ENCODE measurements at regions not wholly inside any gene's neighbourhood (a gene's known extent, or its start where the extent isn't known, plus 50 kb on each side); places are given as distances from the start of the nearest gene placed in this dataset.

DNA sequence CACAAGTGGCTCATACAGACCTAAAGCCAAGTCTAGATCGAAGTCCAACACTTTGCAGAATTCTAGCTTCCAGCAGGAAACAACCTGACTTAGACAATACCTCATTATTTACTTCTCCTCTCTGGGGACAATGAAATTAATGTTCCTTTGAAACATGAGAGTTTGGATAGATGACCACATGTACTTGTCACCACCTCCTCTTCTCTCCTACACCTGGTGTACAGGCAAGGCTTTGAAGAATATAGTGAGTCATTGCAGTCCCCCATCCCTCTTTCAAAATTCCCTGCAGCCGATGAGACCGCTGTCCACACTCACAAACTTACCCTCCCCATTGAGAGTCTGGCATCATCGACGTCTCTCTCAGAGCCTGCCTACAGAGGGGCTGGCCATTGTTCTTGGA is 189.0 kb upstream of the HES1 start:
- TF ChIP-seq POLR2A (IDR thresholded peaks at IDR 0.05): no peak
- TF ChIP-seq, protein P1, sequence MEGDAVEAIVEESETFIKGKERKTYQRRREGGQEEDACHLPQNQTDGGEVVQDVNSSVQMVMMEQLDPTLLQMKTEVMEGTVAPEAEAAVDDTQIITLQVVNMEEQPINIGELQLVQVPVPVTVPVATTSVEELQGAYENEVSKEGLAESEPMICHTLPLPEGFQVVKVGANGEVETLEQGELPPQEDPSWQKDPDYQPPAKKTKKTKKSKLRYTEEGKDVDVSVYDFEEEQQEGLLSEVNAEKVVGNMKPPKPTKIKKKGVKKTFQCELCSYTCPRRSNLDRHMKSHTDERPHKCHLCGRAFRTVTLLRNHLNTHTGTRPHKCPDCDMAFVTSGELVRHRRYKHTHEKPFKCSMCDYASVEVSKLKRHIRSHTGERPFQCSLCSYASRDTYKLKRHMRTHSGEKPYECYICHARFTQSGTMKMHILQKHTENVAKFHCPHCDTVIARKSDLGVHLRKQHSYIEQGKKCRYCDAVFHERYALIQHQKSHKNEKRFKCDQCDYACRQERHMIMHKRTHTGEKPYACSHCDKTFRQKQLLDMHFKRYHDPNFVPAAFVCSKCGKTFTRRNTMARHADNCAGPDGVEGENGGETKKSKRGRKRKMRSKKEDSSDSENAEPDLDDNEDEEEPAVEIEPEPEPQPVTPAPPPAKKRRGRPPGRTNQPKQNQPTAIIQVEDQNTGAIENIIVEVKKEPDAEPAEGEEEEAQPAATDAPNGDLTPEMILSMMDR (IDR thresholded peaks at IDR 0.05): no peak
- no peak for TF ChIP-seq POLR2AphosphoS5 (IDR thresholded peaks at IDR 0.05; ENCODE audit: insufficient read depth in 1 of 2, low read depth in 1 of 2)
